Activated CD4-positive, alpha-beta T cell treated with anti-CD3 and anti-CD28 coated beads for 36 hours (primary cell): ENCODE measurements at regions not wholly inside any gene's neighbourhood (a gene's known extent, or its start where the extent isn't known, plus 50 kb on each side); places are given as distances from the start of the nearest gene placed in this dataset.
A peak's percentile ranks its signal among the peaks of the same experiment; 100 is the strongest.

Experiments
- ATAC-seq: fragments of 200-7000 bp; cut with Tn5 transposase; one replicate; pipeline ENCODE4 v1.10.0; 2021; ENCODE audit warnings: mild to moderate bottlenecking, moderate library complexity
- CTCF ChIA-PET: fragments of 350-600 bp; sonication (Branson Sonifier 250); formaldehyde crosslinking; loops from one replicate; lab custom pipeline; 2021; ENCODE audit warnings: antibody characterized with exemption; lab: Charles Lee
- POLR2A ChIA-PET: fragments of 350-600 bp; sonication (Branson Sonifier 250); formaldehyde crosslinking; loops from one replicate; lab custom pipeline; 2021; ENCODE audit warnings: antibody characterized with exemption, inconsistent platforms; lab: Charles Lee
- DNase-seq: peaks from one replicate; pipeline ENCODE4 v3.0.0-alpha.2; 2020
- H3K27ac Mint-ChIP-seq: one replicate; pipeline ENCODE4 v1.8.0; 2021; ENCODE audit warnings: mixed read lengths
- H3K27me3 Mint-ChIP-seq: one replicate; pipeline ENCODE4 v1.8.0; 2021; ENCODE audit warnings: mixed read lengths
- H3K36me3 Mint-ChIP-seq: one replicate; pipeline ENCODE4 v1.8.0; 2021; ENCODE audit warnings: low read depth, mixed read lengths
- H3K4me1 Mint-ChIP-seq: one replicate; pipeline ENCODE4 v1.8.0; 2021; ENCODE audit warnings: mixed read lengths
- H3K4me3 Mint-ChIP-seq: one replicate; pipeline ENCODE4 v1.8.0; 2021; ENCODE audit warnings: mild to moderate bottlenecking, moderate library complexity, mixed read lengths
- H3K9me3 Mint-ChIP-seq: one replicate; pipeline ENCODE4 v1.8.0; 2021; ENCODE audit warnings: low read depth, mixed read lengths
- intact Hi-C, 2 experiments: fragments of 100-400 bp; cut with DNase I in 1 of 2; cut with micrococcal nuclease in 1 of 2; formaldehyde crosslinking; loops; one replicate each; pipeline versions ENCODE4 v1.14.2 to v1.15.1; 2022 to 2024; cut with DNase I, micrococcal nuclease

GRCh38 chr12:5217936-5218335 is 174.3 kb downstream of the KCNA5 start:
- intact Hi-C loops, result no loop called here
- ChIA-PET CTCF (no interaction called here), POLR2A (no interaction called here)
- peaks cover 20% of the 10 kb centered on the region for H3K27me3 Mint-ChIP-seq
- H3K4me1 Mint-ChIP-seq, result peaks cover 10% of the 10 kb centered on the region
- no peaks in the 10 kb centered on the region for H3K36me3 Mint-ChIP-seq
- no peak overlapping the region for H3K27ac Mint-ChIP-seq
- ATAC-seq (no peak), DNase-seq (no peak)
- no peaks in the 10 kb centered on the region for H3K9me3 Mint-ChIP-seq
- no peak overlapping the region for H3K4me3 Mint-ChIP-seq

- DNase-seq (no peak), ATAC-seq (no peak)
- peaks cover 12% of the 10 kb centered on the region for H3K27me3 Mint-ChIP-seq
- intact Hi-C loops, result no loop called here
- no peak overlapping the region for H3K4me3 Mint-ChIP-seq
- peaks cover 10% of the 10 kb centered on the region for H3K4me1 Mint-ChIP-seq
- ChIA-PET POLR2A (no interaction called here), CTCF (no interaction called here)
- no peak overlapping the region for H3K27ac Mint-ChIP-seq
- H3K9me3 Mint-ChIP-seq, result no peaks in the 10 kb centered on the region
- H3K36me3 Mint-ChIP-seq, result no peaks in the 10 kb centered on the region
Observed at GRCh38 chr12:5220099-5220498, 176.4 kb downstream of the KCNA5 start.

GRCh38 chr12:5220835-5221234 is 177.2 kb downstream of the KCNA5 start:
- no peak overlapping the region for H3K4me3 Mint-ChIP-seq
- peaks cover 10% of the 10 kb centered on the region for H3K4me1 Mint-ChIP-seq
- peak; percentile 99 for ATAC-seq
- H3K36me3 Mint-ChIP-seq, result no peaks in the 10 kb centered on the region
- no peaks in the 10 kb centered on the region for H3K9me3 Mint-ChIP-seq
- intact Hi-C loops, result no loop called here
- ChIA-PET POLR2A (no interaction called here), CTCF (no interaction called here)
- H3K27me3 Mint-ChIP-seq, result peaks cover 11% of the 10 kb centered on the region
- H3K27ac Mint-ChIP-seq, result no peak overlapping the region
- peak; percentile 52 for DNase-seq

GRCh38 chr12:5222011-5222461 is 178.4 kb downstream of the KCNA5 start:
- intact Hi-C loops, result no loop called here
- ATAC-seq (no peak), DNase-seq (no peak)
- peaks cover 10% of the 10 kb centered on the region for H3K4me1 Mint-ChIP-seq
- no peaks in the 10 kb centered on the region for H3K36me3 Mint-ChIP-seq
- POLR2A ChIA-PET, result no interaction called here
- H3K27ac Mint-ChIP-seq, result no peak overlapping the region
- H3K27me3 Mint-ChIP-seq, result peaks cover 8% of the 10 kb centered on the region
- CTCF ChIA-PET, result no interaction called here
- H3K4me3 Mint-ChIP-seq, result no peak overlapping the region
- H3K9me3 Mint-ChIP-seq, result no peaks in the 10 kb centered on the region

- ChIA-PET POLR2A (no interaction called here), CTCF (no interaction called here)
- H3K36me3 Mint-ChIP-seq, result no peaks in the 10 kb centered on the region
- peaks cover 5% of the 10 kb centered on the region for H3K27me3 Mint-ChIP-seq
- H3K27ac Mint-ChIP-seq, result no peak overlapping the region
- intact Hi-C loops, result no loop called here
- no peaks in the 10 kb centered on the region for H3K9me3 Mint-ChIP-seq
- ATAC-seq (no peak), DNase-seq (no peak)
- no peak overlapping the region for H3K4me3 Mint-ChIP-seq
- peaks cover 10% of the 10 kb centered on the region for H3K4me1 Mint-ChIP-seq
Observed at GRCh38 chr12:5222729-5223128, 179.1 kb downstream of the KCNA5 start.

- no peaks in the 10 kb centered on the region for H3K36me3 Mint-ChIP-seq
- peaks cover 5% of the 10 kb centered on the region for H3K27me3 Mint-ChIP-seq
- intact Hi-C loops, result no loop called here
- no peaks in the 10 kb centered on the region for H3K9me3 Mint-ChIP-seq
- no peak for ATAC-seq
- ChIA-PET POLR2A (no interaction called here), CTCF (no interaction called here)
- H3K4me1 Mint-ChIP-seq, result peaks cover 10% of the 10 kb centered on the region
- no peak overlapping the region for H3K27ac Mint-ChIP-seq
- DNase-seq, result no peak
- H3K4me3 Mint-ChIP-seq, result no peak overlapping the region
Observed at GRCh38 chr12:5223881-5224280, 180.2 kb downstream of the KCNA5 start.

GRCh38 chr12:5226581-5226980 is 182.9 kb downstream of the KCNA5 start:
- ChIA-PET POLR2A (no interaction called here), CTCF (no interaction called here)
- no peak overlapping the region for H3K4me3 Mint-ChIP-seq
- no peaks in the 10 kb centered on the region for H3K4me1 Mint-ChIP-seq
- ATAC-seq (no peak), DNase-seq (no peak)
- intact Hi-C loops, result no loop called here
- peaks cover 5% of the 10 kb centered on the region for H3K27me3 Mint-ChIP-seq
- no peak overlapping the region for H3K27ac Mint-ChIP-seq
- H3K36me3 Mint-ChIP-seq, result no peaks in the 10 kb centered on the region
- H3K9me3 Mint-ChIP-seq, result peaks cover 2% of the 10 kb centered on the region

- intact Hi-C loops, result no loop called here
- ChIA-PET POLR2A (no interaction called here), CTCF (no interaction called here)
- no peak overlapping the region for H3K4me3 Mint-ChIP-seq
- no peaks in the 10 kb centered on the region for H3K4me1 Mint-ChIP-seq
- DNase-seq (no peak), ATAC-seq (no peak)
- no peaks in the 10 kb centered on the region for H3K36me3 Mint-ChIP-seq
- H3K9me3 Mint-ChIP-seq, result peaks cover 2% of the 10 kb centered on the region
- no peak overlapping the region for H3K27ac Mint-ChIP-seq
- peaks cover 2% of the 10 kb centered on the region for H3K27me3 Mint-ChIP-seq
Observed at GRCh38 chr12:5227708-5228373, 184.2 kb downstream of the KCNA5 start.

GRCh38 chr12:5230156-5230555 is 186.5 kb downstream of the KCNA5 start:
- intact Hi-C loops, result no loop called here
- Mint-ChIP-seq H3K4me1 (no peaks in the 10 kb centered on the region), H3K9me3 (peaks cover 2% of the 10 kb centered on the region), H3K4me3 (no peak overlapping the region), H3K27me3 (no peaks in the 10 kb centered on the region), H3K27ac (no peak overlapping the region), H3K36me3 (no peaks in the 10 kb centered on the region)
- ChIA-PET POLR2A (no interaction called here), CTCF (no interaction called here)
- DNase-seq (no peak), ATAC-seq (no peak)

- H3K36me3 Mint-ChIP-seq, result no peaks in the 10 kb centered on the region
- H3K4me3 Mint-ChIP-seq, result no peak overlapping the region
- no peaks in the 10 kb centered on the region for H3K4me1 Mint-ChIP-seq
- ChIA-PET CTCF (no interaction called here), POLR2A (no interaction called here)
- H3K27ac Mint-ChIP-seq, result no peak overlapping the region
- H3K27me3 Mint-ChIP-seq, result peaks cover 1% of the 10 kb centered on the region
- ATAC-seq (no peak), DNase-seq (no peak)
- H3K9me3 Mint-ChIP-seq, result peaks cover 2% of the 10 kb centered on the region
- intact Hi-C loops, result no loop called here
Observed at GRCh38 chr12:5230861-5231260, 187.2 kb downstream of the KCNA5 start.

GRCh38 chr12:5232291-5232690 is 188.6 kb downstream of the KCNA5 start:
- H3K27ac Mint-ChIP-seq, result no peak overlapping the region
- ATAC-seq (no peak), DNase-seq (no peak)
- no peak overlapping the region for H3K4me3 Mint-ChIP-seq
- H3K36me3 Mint-ChIP-seq, result no peaks in the 10 kb centered on the region
- POLR2A ChIA-PET, result no interaction called here
- H3K9me3 Mint-ChIP-seq, result peaks cover 2% of the 10 kb centered on the region
- no peaks in the 10 kb centered on the region for H3K4me1 Mint-ChIP-seq
- CTCF ChIA-PET, result no interaction called here
- H3K27me3 Mint-ChIP-seq, result peaks cover 1% of the 10 kb centered on the region
- intact Hi-C loops, result no loop called here

GRCh38 chr12:5232826-5233500 is 189.3 kb downstream of the KCNA5 start:
- Mint-ChIP-seq H3K9me3 (peaks cover 2% of the 10 kb centered on the region), H3K27ac (no peak overlapping the region), H3K4me3 (no peak overlapping the region), H3K27me3 (peaks cover 1% of the 10 kb centered on the region), H3K36me3 (no peaks in the 10 kb centered on the region), H3K4me1 (no peaks in the 10 kb centered on the region)
- ATAC-seq (no peak), DNase-seq (no peak)
- ChIA-PET CTCF (no interaction called here), POLR2A (no interaction called here)
- intact Hi-C loops, result no loop called here
